Nucleus accumbens (tissue), 56 donors: ENCODE measurements at regions not wholly inside any gene's neighbourhood (a gene's known extent, or its start where the extent isn't known, plus 50 kb on each side); places are given as distances from the start of the nearest gene placed in this dataset.

Source experiments
- DNase-seq, 56 donors: peaks; one replicate each; lab custom pipeline; 2025; lab: John Stamatoyannopoulos, UW

GRCh38 chr2:138985881-138986280 lies 205.7 kb upstream of the NXPH2 start:
- no peak for DNase-seq

DNA sequence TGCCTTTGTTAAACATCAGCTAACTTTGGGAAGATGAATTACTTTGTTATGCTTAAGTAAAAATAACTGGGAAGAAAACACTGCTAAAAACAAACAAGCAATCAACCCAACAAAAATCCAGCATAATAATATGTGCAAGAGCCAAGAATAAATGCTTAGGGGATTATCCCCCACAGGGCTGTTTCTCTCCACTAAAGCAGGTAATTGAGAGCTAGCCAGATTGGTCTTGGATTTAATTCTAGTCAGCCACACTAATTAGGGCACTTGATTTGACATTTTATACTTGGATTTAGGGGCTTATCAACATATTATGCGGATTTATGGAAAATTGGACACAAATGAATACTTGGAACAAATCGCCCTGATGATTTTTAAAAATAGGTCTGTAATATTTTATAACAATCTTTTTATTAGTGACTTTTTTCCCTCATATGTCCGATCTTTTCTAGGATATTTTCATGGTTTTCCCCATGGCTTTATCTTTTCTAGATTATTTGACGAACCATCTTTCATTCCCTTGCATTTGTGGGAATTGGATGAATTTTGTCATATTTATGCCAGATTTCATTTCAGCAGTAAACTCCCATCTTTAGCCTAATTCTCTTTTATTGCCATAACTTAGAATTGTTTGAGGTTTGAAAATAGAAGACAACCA lies 199.1 kb upstream of the NXPH2 start:
- DNase-seq, result no peak

- no peak for DNase-seq
Measured at GRCh38 chr2:138974651-138975050, 194.5 kb upstream of the NXPH2 start.

DNA sequence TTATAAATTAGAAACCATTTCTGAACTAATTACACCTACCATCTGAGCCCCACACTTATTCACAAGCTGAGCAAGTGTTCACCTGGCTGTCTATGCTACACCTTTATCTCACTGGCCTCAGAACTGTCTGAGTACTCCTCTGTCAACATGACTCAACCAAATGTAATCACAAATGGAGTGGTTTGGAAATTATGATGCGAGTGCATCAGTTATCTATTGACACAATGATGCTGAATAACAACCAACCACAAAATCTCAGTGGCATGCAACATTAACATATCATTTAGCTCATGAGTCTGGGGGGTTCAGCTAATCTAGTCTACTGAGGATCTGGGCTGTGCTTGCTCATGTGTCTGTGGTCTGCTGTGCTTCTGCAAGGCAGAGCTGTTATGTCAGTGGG lies 184.2 kb upstream of the NXPH2 start:
- DNase-seq, result no peak

DNA sequence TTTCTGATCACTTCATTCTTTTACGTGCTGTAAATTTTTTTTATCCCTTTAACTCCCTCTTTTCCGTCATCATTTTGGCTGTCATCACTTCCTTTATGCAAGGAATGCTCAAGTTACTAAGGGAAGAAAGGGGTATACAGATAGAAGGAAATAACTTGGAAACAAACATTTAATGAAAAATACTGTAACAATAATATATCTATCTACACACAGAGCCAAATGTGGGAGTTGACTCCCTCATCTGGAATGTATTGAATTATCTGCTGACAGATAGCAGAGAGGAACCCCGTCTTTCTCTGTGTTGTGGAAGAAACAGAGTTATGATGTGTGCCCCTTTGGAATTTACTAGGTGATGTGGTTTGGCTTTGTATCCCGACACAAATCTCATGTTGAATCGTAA lies 182.5 kb upstream of the NXPH2 start:
- no peak for DNase-seq

DNA sequence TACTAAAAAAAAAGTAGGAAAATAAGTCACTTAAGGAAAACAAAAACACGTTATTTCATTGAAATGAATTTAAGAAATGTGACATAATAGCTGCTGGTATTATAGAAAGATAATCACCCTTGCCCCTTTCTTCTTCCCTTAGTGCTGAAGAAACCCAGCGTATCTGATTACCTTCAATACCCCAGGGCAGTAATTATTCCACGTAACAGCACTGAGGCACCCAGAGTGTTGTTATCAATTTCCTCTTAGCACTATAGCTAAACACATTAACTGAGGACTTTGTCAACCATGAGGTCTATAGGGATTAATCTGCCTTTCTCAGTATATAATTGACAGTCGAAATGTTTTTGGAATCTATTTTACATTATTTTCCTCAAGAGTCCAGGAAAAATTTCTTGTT lies 180.0 kb upstream of the NXPH2 start:
- DNase-seq, result no peak

DNA sequence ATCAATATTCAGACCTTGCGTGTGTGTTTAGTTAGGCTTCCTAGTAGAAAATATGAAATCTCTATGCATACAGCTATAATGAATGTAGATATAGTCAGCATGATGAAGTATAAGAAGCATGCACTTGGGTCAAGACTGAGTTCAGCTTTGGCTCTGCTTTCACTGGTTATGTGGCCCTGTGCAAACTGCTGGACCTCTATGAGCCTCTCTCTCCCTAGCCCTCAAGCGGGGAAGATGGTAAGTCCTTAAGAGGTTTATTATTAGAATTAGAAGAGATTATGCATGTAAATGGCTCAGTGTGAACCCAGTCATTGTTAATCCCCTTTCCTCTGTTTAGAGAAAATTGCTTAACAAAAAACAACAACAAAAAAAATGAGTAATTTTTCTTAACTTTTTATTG lies 178.8 kb upstream of the NXPH2 start:
- DNase-seq, result no peak

DNA sequence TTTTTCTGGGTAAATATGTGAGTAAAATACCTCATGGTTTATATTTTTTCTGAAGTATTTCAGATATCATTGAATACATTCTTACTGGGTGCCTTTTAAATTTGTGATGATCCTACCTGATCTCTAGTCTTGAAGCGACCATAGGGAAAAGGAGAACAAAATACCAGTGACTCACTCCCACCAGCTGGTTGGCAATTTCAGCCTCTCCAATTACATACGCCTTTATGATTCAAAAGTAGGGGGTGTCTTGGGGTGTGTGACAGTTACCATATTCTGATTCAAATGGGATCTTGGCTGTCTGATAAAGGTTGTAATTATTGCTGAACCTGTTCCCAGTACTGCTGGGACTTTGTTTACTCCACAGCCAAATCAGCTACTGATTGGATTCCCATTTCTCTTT lies 175.9 kb upstream of the NXPH2 start:
- no peak for DNase-seq

- no peak for DNase-seq
Measured at GRCh38 chr2:138950486-138950885, 170.3 kb upstream of the NXPH2 start.

DNA sequence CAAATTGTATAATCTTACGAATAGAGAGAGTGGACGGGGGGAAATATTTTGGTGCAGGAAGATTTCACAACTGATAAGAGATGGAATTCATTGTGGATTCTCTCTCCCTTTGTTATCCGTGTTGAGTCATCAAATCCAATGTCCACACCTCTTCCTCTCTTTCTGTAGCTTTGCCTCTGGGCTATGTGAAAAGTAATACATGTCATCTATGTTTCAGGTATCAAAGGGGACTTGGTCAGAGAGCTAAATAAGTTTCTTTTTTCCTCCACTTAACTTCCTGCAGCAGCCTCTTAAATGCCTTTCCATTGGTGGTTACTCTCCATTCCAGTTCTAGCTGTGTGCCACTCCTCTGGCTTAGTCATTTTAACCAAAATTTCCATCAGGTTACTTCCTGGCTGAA lies 169.3 kb upstream of the NXPH2 start:
- DNase-seq, result no peak

GRCh38 chr2:138948070-138948539 lies 167.9 kb upstream of the NXPH2 start:
- DNase-seq, result no peak

DNA sequence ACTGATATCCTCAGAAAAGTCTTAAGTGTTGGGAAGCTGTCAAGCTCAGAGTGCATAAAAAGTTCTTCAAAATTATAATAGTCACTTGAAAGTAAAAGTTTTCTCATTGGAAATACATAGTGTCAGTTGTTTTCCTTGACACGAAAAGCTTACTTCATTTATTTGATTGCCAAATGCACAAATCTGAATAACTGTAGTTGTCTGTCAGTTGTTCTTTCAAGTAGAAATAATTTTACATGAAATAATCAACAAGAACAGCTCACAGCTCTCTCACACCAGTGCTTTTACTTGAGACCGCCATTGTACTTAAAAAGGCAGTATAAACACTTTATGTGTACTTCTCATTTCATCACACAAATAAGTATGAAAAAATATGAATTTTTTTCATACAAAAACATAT lies 163.3 kb upstream of the NXPH2 start:
- DNase-seq, result no peak

- no peak for DNase-seq
Measured at GRCh38 chr2:138942466-138942865, 162.3 kb upstream of the NXPH2 start.

- no peak for DNase-seq
Measured at GRCh38 chr2:138931284-138932256, 151.4 kb upstream of the NXPH2 start.

DNA sequence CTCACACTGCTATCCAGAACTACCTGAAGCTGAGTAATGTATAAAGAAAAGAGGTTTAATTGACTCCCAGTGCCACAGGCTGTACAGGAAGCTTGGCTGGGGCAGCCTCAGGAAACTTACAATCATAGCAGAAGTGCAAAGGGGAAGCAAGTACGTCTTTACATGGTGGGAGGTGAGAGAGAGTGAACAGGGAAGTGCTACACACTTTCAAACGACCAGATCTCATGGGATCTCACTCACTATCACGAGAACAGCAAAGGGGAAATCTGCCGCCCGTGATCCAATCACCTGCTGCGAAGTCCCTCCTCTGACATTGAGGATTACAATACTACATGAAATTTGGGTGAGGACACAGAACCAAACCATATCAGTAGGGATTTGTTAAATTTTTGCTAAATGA lies 150.4 kb upstream of the NXPH2 start:
- no peak for DNase-seq

DNA sequence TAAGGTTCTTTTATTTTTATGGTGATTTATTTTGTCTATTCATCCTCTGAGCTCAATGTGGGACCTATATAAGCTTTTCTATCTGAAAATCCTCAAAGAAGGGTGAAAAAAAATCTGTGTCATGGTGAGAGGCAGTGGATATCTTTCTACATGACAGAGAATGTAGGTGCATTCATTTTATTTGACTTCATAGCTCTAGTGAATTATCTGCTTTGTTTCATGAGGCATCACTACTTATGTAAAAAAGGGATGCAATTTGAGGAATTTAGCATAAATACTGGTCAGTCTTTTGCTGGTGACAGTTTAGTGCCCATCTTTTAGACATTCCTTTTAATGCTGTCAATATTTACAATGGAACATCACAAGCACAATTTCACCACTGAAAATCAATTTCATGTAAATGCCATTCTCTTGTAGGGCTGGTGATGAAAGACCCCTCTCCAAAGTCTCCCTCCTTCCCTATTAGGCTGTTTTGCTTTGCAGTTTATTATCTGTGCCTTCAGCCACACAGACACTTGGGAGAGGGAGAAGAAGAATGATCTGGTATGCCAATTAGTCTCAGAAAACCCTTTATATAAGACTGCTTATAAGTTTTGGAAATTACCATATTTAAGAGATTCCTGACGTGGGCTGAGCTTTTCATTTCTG lies 148.3 kb upstream of the NXPH2 start:
- no peak for DNase-seq

DNA sequence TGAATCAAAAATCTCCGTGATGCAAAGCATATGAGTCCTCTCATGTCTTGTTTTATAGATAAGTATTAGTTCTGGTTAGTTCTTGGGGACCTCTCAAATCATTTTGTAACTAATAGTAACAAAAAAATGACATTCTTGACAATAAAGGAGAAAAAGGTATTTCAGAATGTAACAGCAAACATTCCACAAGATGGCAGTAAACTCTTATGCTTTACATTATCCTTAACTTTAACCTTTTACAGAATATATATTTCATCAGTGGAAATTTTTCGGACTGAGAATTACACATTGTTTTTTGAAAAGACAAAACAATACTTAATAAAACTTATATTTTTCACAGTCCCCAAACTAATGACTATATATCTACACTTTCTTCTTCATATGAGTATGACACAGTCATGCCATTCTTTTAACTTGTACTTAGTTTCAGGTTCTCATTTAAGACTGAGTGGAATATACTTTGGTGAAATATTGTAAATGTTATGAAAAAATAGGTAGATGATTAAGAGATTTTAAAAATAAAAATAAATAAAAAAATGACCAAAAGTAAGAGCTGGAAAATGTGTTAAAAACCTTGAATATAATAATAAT lies 142.9 kb upstream of the NXPH2 start:
- no peak for DNase-seq

DNA sequence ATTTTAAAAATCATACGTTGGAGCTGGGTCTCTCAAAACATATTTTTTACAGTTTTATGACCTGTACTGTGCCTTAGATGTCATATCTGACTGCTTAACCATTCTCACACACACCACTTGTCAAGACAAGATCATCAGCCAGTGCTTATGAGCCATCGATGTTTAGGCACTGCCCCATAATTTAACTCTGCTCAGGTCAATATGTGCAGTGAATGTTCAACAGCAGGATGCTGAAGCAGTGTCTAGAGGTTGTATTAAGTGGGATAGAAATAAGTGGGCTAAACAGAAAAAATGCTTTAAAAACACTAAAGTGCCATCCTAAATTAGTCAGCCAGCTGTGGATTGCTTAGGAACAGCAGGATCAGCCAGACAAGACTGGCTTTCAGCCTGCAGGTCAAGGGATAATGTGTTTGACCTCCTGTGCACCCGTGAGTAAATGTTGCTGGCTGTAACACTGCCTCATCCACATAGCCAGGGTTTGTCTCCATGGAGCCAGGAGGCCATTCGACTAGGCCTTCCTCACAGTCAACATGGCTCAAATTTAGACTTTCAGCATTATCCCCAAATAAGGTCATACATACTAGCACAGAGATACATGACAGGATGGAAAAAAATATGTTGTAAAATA lies 139.0 kb upstream of the NXPH2 start:
- DNase-seq, result no peak

GRCh38 chr2:138910427-138910826 lies 130.2 kb upstream of the NXPH2 start:
- DNase-seq, result no peak

DNA sequence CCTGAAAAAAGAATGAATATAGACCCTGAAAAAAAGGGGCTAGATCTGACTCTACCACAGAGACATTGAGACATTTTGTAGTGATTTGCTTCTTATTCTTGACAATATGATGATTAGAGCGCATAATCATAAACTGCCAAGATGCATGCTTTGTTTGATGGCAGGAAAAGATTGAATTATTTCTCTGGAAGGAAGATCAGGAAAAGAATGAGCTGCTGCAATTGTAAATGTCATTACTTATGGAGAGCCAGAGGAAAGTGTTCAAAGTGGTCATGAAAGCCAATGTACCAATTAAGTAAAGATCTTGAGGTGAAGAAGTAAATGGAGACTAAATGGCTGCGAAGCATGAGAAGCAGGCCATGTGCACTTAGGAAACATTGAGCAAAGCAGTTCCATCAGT lies 126.4 kb upstream of the NXPH2 start:
- DNase-seq, result no peak
